GM04504 (cell line): ENCODE measurements at regions not wholly inside any gene's neighbourhood (a gene's known extent, or its start where the extent isn't known, plus 50 kb on each side); places are given as distances from the start of the nearest gene placed in this dataset.

ENCODE experiments used
- DNase-seq: peaks from one replicate; pipeline ENCODE4 v3.0.0-alpha.2; 2012; ENCODE audit warnings: low read depth

DNA sequence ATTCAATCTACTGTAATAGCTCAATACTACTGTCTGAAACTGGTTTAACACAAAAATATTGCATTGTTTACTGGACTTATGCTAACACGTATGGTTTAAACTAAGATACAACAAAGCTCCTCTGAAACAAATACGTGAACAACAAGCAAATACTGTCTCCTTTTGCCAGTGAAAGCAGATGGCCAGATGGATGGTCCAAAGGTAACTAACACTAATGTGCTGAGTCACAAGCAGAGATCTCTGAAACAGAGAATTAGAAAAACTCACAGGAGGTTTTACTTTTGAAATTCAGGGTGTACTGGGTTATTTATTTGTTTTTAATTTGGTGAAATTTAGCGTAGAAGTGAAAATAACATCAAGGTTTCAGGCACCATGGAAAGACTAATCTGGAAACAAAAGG lies 124.3 kb upstream of the SOX4 start:
- no peak for DNase-seq

DNA sequence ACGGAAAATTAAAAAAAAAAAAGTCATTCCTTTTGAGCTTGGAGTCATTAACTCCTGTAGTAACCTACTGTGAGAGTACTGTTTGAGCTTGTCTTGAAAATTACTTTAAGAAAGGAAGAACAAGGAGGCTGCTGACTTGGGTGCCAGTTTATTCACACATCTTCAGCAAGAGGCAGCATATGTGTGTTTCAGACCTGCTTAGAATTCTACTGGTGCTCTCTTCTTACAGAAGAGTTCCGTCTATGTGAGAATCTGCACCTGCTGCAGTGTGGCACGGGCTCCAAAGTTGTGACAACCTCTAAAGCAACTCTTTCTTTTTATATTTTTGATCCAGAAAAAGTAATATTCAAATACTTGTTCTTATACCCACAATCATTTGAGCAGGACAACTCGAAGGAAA lies 117.4 kb upstream of the SOX4 start:
- no peak for DNase-seq

GRCh38 chr6:21478411-21478810 lies 115.1 kb upstream of the SOX4 start:
- no peak for DNase-seq

DNA sequence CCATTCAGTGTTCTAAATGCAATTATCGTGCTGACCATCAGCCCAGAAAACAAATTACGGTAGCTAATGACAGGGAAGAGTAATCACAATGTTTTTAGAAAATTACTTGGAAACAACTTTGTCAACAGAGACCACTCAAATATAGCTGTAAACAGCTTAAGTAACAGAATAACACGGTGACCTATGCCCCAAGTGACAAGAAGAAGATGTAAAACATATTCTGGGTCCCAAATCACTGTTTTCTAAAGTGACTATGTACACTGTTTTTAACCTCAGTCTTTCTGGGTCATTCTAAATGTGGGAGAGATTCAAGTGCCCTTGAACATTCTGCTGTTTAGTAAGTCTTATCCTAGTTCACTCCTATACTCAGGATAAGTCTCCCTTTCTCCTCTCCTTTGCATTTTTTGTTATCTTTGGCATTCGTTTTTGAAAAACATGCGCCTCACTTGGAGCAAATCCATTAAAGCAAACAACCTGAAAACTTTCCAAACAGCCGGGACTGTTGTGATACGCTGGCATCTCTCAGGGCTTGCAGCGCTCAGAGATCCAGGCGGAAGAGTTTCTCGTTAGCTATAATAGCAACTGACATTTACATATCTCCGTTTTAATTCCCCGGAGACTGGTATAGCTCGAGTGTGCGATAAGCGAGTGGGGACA lies 114.5 kb upstream of the SOX4 start:
- DNase-seq, result no peak

DNA sequence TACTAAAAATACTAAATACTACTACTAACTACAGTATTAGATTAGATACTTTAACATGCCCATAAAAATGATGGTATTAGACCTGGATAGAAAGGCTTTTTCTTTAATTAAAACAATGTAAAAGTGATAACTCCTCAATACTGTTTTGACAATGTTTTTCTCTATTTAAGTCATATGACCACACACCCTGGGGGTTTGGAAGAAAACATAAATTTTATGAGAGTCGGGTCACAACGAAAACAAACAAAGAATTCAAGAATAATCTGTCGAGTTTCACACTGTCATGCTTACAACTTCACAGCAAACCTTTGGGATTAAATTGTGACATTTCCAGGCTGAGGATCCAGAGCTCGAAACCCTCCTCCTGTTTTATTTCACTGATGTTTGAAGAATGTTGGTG lies 107.4 kb upstream of the SOX4 start:
- DNase-seq, result no peak

DNA sequence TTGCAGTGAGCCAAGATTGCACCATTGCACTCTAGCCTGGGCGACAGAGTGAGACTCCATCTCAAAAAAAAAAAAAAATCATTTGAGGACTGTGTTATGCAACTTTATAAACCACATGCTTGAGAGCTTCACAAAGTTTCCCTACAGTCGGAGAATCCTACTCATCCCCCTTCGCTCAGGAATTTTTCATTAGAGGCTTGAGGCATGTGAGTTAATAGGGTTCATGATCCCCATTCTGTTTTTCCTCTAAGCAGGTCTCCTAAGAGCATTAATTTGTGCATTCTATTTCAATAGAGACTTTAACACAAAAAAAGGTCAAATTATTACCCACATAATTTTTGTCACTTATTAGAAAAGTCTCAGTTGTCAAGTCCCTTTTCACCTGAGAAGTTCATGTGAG lies 103.7 kb upstream of the SOX4 start:
- no peak for DNase-seq

DNA sequence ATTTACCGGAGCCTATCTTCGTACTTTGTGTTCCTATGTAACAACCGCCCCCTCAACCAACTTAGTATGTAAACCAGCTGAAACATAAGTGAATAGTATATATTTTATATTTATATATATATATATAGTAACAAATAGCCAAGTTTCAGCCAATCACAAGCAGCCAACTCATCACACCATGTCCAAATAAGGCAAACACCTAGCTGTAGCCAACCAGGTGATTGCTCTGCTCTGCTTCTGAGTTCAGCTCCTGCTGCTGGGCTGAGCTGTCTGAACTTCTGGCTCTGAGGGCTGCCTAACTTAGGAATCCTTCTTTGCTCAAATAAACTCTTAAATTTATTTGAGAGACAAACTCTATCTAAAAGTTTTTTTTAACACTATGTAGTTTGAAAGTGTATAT lies 101.6 kb upstream of the SOX4 start:
- DNase-seq, result no peak

- DNase-seq, result no peak
Observed at GRCh38 chr6:21494505-21494904, 99.0 kb upstream of the SOX4 start.

- no peak for DNase-seq
Observed at GRCh38 chr6:21496196-21496595, 97.4 kb upstream of the SOX4 start.

- peak; percentile 24 for DNase-seq
Observed at GRCh38 chr6:21496706-21497105, 96.8 kb upstream of the SOX4 start.

DNA sequence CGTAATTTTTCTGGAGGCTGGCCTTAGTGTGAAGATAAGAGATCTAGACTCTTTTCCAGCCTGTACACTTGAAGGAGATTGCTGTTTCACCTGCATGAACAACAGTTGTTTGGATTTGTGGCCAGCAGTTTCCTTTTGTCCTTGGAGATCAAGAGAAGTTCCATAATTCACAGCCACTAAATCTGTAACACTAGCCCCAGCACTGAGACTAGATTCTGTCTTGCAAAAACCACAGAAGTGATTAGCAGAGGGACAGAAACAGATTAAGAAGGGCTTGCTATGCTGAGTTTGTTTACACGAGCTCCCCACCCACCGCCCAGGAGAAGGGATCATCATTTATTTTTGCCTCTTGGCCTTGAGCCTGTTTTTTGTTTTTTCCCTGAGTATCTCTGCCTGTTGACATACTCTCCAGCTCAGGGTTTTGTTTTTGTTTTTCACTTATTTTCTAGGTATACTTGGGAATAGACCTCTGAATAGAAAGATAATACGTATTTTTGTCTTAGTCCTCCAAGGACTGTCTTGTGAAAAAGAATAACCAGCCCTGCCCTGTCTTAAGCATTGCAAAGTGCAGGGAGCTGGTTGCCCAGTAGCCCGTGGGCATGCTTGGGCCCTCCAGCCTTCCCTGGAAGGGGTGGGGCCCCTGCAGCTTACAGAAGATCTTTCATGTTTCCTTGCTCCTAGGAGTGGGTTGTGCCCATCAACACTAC lies 93.1 kb upstream of the SOX4 start:
- no peak for DNase-seq

DNA sequence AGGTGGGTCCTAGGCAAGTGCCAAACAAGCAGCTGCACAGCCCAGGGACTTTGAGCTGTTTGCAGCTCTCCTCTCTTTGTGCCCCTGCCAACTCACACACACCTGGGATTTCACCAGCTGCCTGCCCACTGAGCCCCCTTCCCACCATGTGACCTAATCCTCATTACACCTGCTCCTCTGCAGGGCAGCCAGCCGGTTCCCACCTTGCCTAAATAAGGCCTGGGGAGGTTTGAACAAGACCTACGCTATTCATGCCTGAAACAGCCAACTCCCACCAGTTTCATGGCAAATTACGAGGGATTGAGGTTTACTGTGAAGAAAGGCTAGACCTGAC lies 92.6 kb upstream of the SOX4 start:
- no peak for DNase-seq

- DNase-seq, result no peak
Observed at GRCh38 chr6:21501815-21502214, 91.7 kb upstream of the SOX4 start.

DNA sequence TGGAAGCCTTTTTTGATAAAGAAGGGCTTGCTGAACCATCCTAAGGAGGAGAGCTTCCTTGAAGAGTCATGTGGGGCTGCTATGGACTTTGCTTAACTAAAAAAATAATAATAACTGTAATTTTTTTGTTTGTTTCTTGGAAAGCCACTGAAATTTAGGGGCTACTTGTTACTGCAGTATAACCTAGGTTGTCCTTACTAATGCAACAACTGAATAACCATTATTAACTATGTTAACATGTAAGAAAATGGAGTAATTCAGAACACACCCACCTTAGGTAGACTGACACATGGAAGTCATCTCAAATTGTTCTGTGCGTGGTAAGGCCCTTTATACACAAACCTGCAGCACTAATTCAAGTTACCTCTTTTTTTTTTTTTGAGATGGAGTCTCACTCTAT lies 90.9 kb upstream of the SOX4 start:
- DNase-seq, result no peak

DNA sequence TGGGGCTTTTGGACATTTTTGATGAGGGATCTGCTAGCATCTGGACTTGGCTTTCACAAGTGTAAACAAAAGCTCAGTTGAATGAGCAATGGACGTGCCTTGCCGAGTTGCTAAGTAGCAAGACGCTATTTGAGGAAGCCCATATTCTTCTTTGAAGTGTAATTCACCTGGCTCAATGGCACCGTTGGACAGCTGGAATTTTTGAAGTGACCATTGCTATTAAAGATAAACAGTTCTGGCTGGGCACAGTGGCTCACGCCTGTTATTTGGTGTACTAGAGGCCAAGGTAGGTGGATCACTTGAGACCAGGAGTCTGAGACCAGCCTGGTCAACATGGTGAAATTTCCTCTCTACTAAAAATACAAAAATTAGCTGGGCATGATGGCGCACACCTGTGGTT lies 88.8 kb upstream of the SOX4 start:
- no peak for DNase-seq

GRCh38 chr6:21505574-21505990 lies 88.0 kb upstream of the SOX4 start:
- DNase-seq, result no peak

GRCh38 chr6:21506126-21506525 lies 87.4 kb upstream of the SOX4 start:
- no peak for DNase-seq

DNA sequence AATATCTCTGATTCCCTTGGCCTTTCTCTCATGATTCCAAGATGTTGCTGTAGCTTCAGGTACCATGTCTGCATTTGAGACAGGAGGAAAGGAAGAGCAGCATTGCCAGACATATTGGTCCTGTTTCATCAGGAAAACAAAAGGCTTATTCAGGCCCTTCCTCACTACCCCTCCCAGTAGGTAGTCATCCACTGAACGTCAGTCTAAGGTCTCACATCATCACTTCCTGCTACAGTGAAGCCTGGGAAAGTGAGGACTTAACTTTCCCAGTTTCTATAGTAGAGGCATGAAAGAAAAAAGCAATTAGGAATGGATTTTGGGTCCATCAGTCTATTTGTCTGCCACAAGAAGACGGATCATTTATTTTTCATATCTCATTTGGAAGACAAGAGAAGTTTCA lies 85.7 kb upstream of the SOX4 start:
- no peak for DNase-seq

DNA sequence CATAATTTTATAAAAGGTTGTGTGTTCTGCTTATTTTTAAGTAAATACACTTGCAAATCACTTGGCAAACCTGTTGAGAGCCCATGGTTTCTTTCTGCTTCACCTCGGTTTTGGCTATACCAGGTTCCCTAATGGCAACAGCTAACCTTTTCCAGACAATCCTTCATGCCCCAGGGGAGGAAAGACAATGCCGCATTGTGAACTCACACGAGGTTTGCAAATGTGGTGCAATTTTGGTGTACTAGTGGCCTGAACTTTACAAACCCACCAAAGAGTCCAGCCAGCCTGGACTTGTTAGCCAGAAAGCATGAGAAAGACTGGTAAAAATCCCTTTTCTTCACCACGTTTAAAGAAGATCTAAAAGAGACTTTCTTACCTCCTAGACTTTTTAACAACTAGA lies 84.8 kb upstream of the SOX4 start:
- no peak for DNase-seq

GRCh38 chr6:21511891-21512550 lies 81.5 kb upstream of the SOX4 start:
- DNase-seq, result no peak

DNA sequence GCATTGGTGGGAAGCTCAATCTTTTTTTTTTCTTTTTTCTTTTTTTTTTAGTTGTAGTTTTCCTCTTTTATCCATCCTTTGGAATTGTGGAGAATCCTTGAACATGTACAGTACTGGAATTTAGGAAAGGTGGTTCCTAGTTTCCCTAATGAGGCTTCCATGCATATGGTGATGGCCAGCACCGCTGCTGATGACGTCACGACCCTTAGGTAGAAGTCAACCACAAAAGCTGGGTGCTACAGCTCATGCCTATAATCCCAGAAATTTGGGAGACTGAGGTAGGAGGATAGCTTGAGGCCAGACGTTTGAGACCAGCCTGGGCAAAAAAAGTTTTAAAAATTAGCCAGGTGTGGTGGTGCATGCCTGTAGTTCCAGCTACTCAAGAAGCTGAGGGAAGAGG lies 79.3 kb upstream of the SOX4 start:
- DNase-seq, result no peak

DNA sequence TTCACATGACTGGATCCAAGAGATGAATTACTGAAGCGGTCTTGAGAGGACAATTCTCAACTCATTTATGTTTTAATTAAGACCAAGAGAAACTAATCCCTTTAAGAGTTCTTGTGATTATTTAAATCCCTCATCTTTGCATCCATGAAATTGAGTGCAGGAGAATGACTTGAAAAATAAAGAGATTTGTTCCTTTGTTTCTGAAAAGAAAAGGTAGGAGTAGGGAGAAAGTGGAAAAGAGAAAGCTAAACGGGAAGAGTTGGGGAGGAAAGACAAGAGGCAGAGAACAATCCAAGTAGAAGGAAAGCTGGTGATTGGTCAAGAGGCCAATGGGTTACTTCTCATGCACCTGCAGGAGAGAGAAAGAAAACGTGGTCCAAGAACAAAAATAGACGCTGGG lies 75.2 kb upstream of the SOX4 start:
- DNase-seq, result no peak

GRCh38 chr6:21519642-21520041 lies 73.9 kb upstream of the SOX4 start:
- no peak for DNase-seq

- no peak for DNase-seq
Observed at GRCh38 chr6:21521276-21521675, 72.3 kb upstream of the SOX4 start.
